CD14-positive monocyte (primary cell): ENCODE measurements at regions not wholly inside any gene's neighbourhood (a gene's known extent, or its start where the extent isn't known, plus 50 kb on each side); places are given as distances from the start of the nearest gene placed in this dataset.
"Not testable (repeated sequence)": the region's sequence is repeated elsewhere in the genome, so short reads cannot be mapped to it uniquely, and the experiment has no call there.

Source experiments
- DNase-seq, 3 donors: peaks; one replicate each; pipeline ENCODE4 v3.0.0-alpha.2; 2011 to 2022
- H2AFZ ChIP-seq: 2 replicates; pipeline ENCODE4 v1.6.0; 2012; ENCODE audit warnings: mild to moderate bottlenecking, low read depth, low read length, inconsistent platforms; ENCODE audit not compliant: insufficient read depth, poor library complexity, severe bottlenecking
- H3K27ac ChIP-seq, 2 donors: 1 replicate in 1 of 2; 2 replicates in 1 of 2; pipeline ENCODE4 v1.5.1; 2012 to 2013; ENCODE audit warnings: low read length in 2 of 2, control low read depth in 1 of 2, inconsistent platforms in 1 of 2, low read depth in 1 of 2, mild to moderate bottlenecking in 1 of 2
- H3K27me3 ChIP-seq, 2 donors: one replicate each; pipeline versions ENCODE4 v1.6.0 to v1.6.1; 2011 to 2013; ENCODE audit warnings: low read length in 2 of 2; ENCODE audit not compliant: control insufficient read depth in 2 of 2, insufficient read depth in 2 of 2
- H3K36me3 ChIP-seq, 2 donors: replicated peaks in 1 of 2; 1 replicate in 1 of 2; 2 replicates in 1 of 2; pipeline versions ENCODE4 v1.5.1 to v1.6.1; 2012 to 2013; ENCODE audit warnings: low read length in 2 of 2, control low read depth in 1 of 2, inconsistent platforms in 1 of 2, mild to moderate bottlenecking in 1 of 2; ENCODE audit not compliant: insufficient read depth in 2 of 2, control insufficient read depth in 1 of 2
- H3K4me1 ChIP-seq, 2 donors: 1 replicate in 1 of 2; 2 replicates in 1 of 2; pipeline versions ENCODE4 v1.5.1 to v1.6.1; 2012 to 2013; ENCODE audit warnings: low read length in 2 of 2, control low read depth in 1 of 2, inconsistent platforms in 1 of 2, mild to moderate bottlenecking in 1 of 2, moderate library complexity in 1 of 2; ENCODE audit not compliant: insufficient read depth in 2 of 2, control insufficient read depth in 1 of 2
- H3K4me2 ChIP-seq: replicated peaks from 2 replicates; pipeline ENCODE3; 2012; ENCODE audit warnings: low read length, moderate library complexity, mild to moderate bottlenecking; ENCODE audit not compliant: poor library complexity, severe bottlenecking; ENCODE audit errors: extremely low read depth
- H3K4me3 ChIP-seq, 3 experiments: fragments of 200-600 bp in 1 of 3; sonication (generic) in 1 of 3; replicated peaks in 1 of 3; 1 replicate in 2 of 3; 2 replicates in 1 of 3; pipeline ENCODE4 v1.5.1; 2011 to 2013; ENCODE audit warnings: low read length in 3 of 3, mild to moderate bottlenecking in 3 of 3, control low read depth in 2 of 3, low read depth in 2 of 3, inconsistent platforms in 1 of 3, moderate library complexity in 1 of 3
- H3K79me2 ChIP-seq: 2 replicates; pipeline ENCODE4 v1.6.0; 2012; ENCODE audit warnings: mild to moderate bottlenecking, control low read depth, inconsistent platforms, low read length, moderate library complexity; ENCODE audit not compliant: insufficient read depth
- H3K9ac ChIP-seq: 2 replicates; pipeline ENCODE4 v1.6.0; 2017; ENCODE audit warnings: low read length, mild to moderate bottlenecking; ENCODE audit not compliant: insufficient read depth, poor library complexity, severe bottlenecking
- H3K9me3 ChIP-seq, 2 donors: replicated peaks in 1 of 2; 1 replicate in 1 of 2; 2 replicates in 1 of 2; pipeline versions ENCODE4 v1.5.1 to v1.6.1; 2012 to 2013; ENCODE audit warnings: low read length in 2 of 2, control low read depth in 1 of 2; ENCODE audit not compliant: control insufficient read depth in 1 of 2, insufficient read depth in 1 of 2
- H4K20me1 ChIP-seq: 2 replicates; pipeline ENCODE4 v1.6.0; 2012; ENCODE audit warnings: mild to moderate bottlenecking, low read length, control low read depth, moderate library complexity; ENCODE audit not compliant: insufficient read depth
- H3K27ac Mint-ChIP-seq, 7 donors: one replicate each; pipeline ENCODE4 v1.8.0; 2020; ENCODE audit warnings: mild to moderate bottlenecking in 7 of 7, mixed read lengths in 7 of 7, moderate library complexity in 6 of 7, inconsistent platforms in 2 of 7
- H3K27me3 Mint-ChIP-seq, 3 donors: one replicate each; pipeline ENCODE4 v1.8.0; 2021 to 2022; ENCODE audit warnings: low read depth in 3 of 3, mild to moderate bottlenecking in 3 of 3, mixed read lengths in 3 of 3, moderate library complexity in 3 of 3, inconsistent platforms in 1 of 3
- H3K36me3 Mint-ChIP-seq, 2 donors: one replicate each; pipeline ENCODE4 v1.8.0; 2020; ENCODE audit warnings: mixed read lengths in 2 of 2, inconsistent platforms in 1 of 2, mild to moderate bottlenecking in 1 of 2
- H3K4me1 Mint-ChIP-seq: one replicate; pipeline ENCODE4 v1.8.0; 2020; ENCODE audit warnings: mild to moderate bottlenecking, mixed read lengths
- H3K4me3 Mint-ChIP-seq, 2 donors: one replicate each; pipeline ENCODE4 v1.8.0; 2020; ENCODE audit warnings: mild to moderate bottlenecking in 2 of 2, mixed read lengths in 2 of 2, moderate library complexity in 1 of 2
- H3K9me3 Mint-ChIP-seq, 7 donors: one replicate each; pipeline ENCODE4 v1.8.0; 2020 to 2022; ENCODE audit warnings: mixed read lengths in 7 of 7, mild to moderate bottlenecking in 6 of 7, moderate library complexity in 6 of 7, inconsistent platforms in 2 of 7
- CTCF ChIP-seq: fragments of 200-600 bp; IDR thresholded peaks from one replicate; pipeline ENCODE4 v1.8.0; 2022; ENCODE audit warnings: antibody characterized with exemption, mild to moderate bottlenecking
- WGBS: methylation state at CpG from one replicate; pipeline ENCODE4 v1.1.5; 2013; ENCODE audit warnings: missing lambda C conversion rate; ENCODE audit not compliant: insufficient coverage; 5-methylcytosine and 5-hydroxymethylcytosine counted together
- intact Hi-C, 2 donors: fragments of 100-400 bp; cut with micrococcal nuclease; formaldehyde crosslinking; loops; one replicate each; pipeline versions ENCODE4 v1.15.0 to v1.15.1; 2023

GRCh38 chr10:3255075-3255474, 82.5 kb upstream of the PITRM1 start:
- Histone ChIP-seq H3K4me2 (no peak overlapping the region), H3K79me2 (no peaks in the 10 kb centered on the region), H3K9me3 (no peaks in the 10 kb centered on the region), H3K9ac (no peak overlapping the region), H3K27me3 (no peaks in the 10 kb centered on the region), H3K27ac (no peak overlapping the region), H3K4me1 (no peaks in the 10 kb centered on the region), H2AFZ (no peak overlapping the region), H4K20me1 (no peaks in the 10 kb centered on the region), H3K36me3 (no peaks in the 10 kb centered on the region), H3K4me3 (no peak overlapping the region)
- H3K27me3 Mint-ChIP-seq: peaks cover 5 to 17% (median 8%) of the 10 kb centered on the region in 3 donors
- no peak for DNase-seq
- no peaks in the 10 kb centered on the region for H3K4me1 Mint-ChIP-seq
- no peak overlapping the region for H3K4me3 Mint-ChIP-seq
- no peak for TF ChIP-seq CTCF
- H3K27ac Mint-ChIP-seq: no peak overlapping the region
- no peaks in the 10 kb centered on the region for H3K36me3 Mint-ChIP-seq
- intact Hi-C loops: no loop called here
- 73% methylated on average over 2 of the region's 5 CpGs for WGBS
- no peaks in the 10 kb centered on the region for H3K9me3 Mint-ChIP-seq

- H3K36me3 ChIP-seq, H3K9me3 Mint-ChIP-seq, H3K4me3 Mint-ChIP-seq, H3K79me2 ChIP-seq, H3K36me3 Mint-ChIP-seq, H3K9ac ChIP-seq, H3K4me1 ChIP-seq, H3K27ac Mint-ChIP-seq, intact Hi-C loops, H3K4me1 Mint-ChIP-seq, H3K27me3 ChIP-seq, H3K9me3 ChIP-seq, H3K27ac ChIP-seq, DNase-seq, H2AFZ ChIP-seq, H3K4me3 ChIP-seq, H3K4me2 ChIP-seq, H4K20me1 ChIP-seq: not testable (repeated sequence)
- H3K27me3 Mint-ChIP-seq: peaks cover 7 to 17% (median 10%) of the 10 kb centered on the region in 3 donors
- WGBS: 85% methylated on average over 3 of the region's 3 CpGs
Observed at GRCh38 chr10:3253974-3254373, 81.4 kb upstream of the PITRM1 start.
